ENCODE measurements at regions not wholly inside any gene's neighbourhood (a gene's known extent, or its start where the extent isn't known, plus 50 kb on each side); places are given as distances from the start of the nearest gene placed in this dataset.
"Not testable (repeated sequence)": the region's sequence is repeated elsewhere in the genome, so short reads cannot be mapped to it uniquely, and the experiment has no call there.

DNA sequence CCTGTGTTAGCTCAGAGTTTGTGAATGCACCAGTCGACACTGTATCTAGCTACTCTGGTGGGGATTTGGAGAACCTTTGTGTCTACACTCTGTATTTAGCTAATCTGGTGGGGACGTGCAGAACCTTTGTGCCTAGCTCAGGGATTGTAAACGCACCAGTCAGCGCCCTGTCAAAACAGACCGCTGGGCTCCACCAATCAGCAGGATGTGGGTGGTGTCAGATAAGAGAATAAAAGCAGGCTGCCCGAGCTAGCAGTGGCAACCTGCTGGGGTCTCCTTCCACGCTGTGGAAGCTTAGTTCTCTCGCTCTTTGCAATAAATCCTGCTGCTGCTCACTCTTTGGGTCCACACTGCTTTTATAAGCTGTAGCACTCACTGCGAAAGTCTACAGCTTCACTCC, 324.2 kb downstream of the RAD51AP2 start:
- no peak for DNase-seq (ENCODE audit: low spot score)

DNA sequence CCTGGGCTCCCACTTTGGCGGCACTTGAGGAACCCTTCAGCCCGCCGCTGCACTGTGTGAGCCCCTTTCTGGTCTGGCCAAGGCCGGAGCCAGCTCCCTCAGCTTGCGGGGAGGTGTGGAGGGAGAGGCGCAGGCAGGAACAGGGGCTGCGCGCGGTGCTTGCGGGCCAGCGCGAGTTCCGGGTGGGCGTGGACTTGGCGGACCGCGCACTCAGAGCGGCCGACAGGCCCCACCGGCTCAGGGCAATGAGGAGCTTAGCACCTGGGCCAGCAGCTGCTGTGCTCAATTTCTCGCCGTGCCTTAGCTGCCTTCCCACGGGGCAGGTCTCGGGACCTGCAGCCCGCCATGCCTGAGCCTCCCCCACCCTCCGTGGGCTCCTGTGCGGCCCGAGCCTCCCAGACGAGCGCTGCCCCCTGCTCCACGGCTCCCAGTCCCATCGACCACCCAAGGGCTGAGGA, 324.8 kb downstream of the RAD51AP2 start:
- DNase-seq (ENCODE audit: low spot score) = not testable (repeated sequence)

GRCh38 chr2:17191223-17191622, 327.0 kb downstream of the RAD51AP2 start:
- no peak for DNase-seq (ENCODE audit: low spot score)

GRCh38 chr2:17190527-17190926, 327.7 kb downstream of the RAD51AP2 start:
- DNase-seq (ENCODE audit: low spot score) = no peak

DNA sequence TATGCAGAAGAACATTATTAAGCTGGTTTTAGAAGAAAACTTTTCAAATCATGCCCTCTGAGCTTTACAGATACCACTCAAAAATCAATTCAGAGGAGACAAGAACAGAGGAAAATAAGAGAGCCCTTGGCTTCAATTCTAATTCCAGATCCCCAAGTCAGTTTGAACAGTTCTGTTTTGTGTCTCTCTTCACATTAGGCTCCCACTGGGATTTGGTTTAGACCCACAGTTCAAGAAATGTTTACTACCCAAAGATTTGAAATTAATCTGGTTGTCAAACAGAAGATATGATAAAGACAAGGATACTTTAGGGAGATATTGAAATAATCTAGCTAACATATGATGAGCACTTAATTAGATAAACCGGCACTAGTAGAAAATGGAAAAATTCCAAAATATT, 329.5 kb downstream of the RAD51AP2 start:
- DNase-seq (ENCODE audit: low spot score) = no peak

- no peak for DNase-seq (ENCODE audit: low spot score)
Measured at GRCh38 chr2:17184512-17184911, 333.7 kb downstream of the RAD51AP2 start.

DNA sequence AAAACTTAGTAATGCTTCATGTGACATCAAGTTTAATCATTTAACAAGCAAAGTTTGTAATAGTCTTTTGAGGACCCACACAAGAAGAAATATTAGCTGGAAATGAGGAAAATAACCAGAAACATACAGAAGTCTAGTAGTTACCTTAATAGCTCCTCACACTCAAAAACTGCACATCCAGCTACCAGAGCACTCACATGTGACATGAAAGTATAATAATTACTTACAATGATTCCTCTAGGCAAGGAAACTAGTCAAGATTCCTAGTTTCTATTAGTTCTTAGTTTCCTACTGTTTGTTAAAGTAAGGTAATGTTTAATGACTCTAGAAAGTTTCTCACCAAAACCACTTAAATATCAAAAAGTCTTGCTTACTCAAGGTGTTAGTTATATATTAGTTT, 335.8 kb downstream of the RAD51AP2 start:
- no peak for DNase-seq (ENCODE audit: low spot score)

- no peak for DNase-seq (ENCODE audit: low spot score)
Measured at GRCh38 chr2:17181051-17181752, 337.0 kb downstream of the RAD51AP2 start.

DNA sequence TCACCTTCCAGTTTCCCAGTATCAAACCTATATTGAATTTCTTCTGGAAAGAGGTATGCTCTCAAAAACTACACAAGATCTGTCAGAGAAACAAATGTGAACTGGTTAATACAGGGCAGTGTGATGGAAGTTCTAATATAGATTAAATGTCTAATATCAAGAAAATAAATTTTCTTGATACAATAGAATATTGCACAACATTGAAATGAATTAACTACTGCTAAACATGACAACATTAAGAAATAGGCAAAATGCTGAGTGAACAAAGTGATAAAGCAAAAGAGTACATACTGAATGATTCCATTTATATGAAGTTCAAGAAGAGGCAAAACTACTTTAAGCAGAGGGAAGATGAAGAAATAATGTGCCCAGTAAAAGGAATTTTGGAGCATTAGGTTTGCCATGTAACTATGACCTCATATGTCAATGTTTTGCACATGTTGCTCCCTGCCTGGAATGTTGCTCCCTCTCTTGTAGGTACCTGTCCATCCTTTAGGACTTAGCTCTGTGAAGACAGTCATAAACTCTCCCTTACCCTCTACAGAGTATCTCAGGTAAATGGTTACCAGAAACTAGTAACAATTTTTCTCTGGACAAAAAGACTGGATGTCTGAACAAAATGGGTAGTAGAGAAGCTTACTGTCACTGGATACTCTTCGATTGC, 339.0 kb downstream of the RAD51AP2 start:
- no peak for DNase-seq (ENCODE audit: low spot score)

- no peak for DNase-seq (ENCODE audit: low spot score)
Measured at GRCh38 chr2:17177088-17177487, 341.2 kb downstream of the RAD51AP2 start.

DNA sequence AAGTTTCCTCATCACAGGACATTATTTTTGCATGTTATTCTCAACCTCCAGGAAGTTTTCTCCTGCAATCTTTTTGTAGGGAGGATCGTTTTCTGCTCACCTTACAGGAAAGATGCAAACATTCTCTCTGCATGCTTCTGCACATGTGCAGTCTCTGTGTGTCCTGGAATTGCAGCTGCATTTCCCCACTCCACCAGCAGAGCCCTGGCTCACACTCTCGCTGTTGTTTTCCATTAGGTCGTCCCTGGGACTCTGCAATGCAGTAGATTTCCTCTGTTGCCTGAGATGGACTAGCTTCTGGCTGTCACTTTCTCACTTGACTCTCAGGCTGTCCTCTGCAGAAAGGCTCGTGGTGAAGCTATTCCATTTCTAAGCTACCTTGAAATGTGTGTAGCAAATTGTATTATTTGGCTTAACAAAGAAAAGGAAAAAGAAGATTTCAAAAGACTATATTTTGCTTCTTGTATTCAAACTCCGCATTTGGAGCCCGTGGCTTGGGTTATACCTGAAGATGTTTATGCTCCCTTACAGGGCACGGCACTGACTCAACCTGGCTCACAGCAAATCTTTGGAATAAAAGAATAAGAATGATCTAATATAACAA, 346.7 kb downstream of the RAD51AP2 start:
- peak; percentile 56 for DNase-seq (ENCODE audit: low spot score)

DNA sequence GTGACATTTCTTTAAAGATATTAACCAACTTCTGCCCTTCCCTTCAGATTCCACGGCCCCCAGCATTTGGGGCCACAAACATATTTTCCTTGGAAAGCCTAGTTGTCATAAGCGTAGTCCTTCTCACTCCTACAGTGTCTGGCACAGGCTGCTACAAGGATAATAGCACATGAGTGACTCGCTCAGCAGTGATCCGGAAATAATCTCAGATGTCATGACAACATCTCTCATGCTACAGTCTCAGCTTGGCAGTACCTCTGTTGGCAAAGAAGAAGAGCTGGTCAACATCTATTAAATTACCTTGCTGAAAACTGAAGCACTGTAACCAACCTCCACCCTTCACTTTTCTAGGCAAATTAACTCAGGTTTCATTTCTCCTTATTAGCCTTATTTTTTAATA, 351.7 kb downstream of the RAD51AP2 start:
- peak; percentile 22 for DNase-seq (ENCODE audit: low spot score)

- no peak for DNase-seq (ENCODE audit: low spot score)
Measured at GRCh38 chr2:17164550-17164949, 353.7 kb downstream of the RAD51AP2 start.

GRCh38 chr2:17163638-17164037, 354.6 kb downstream of the RAD51AP2 start:
- no peak for DNase-seq (ENCODE audit: low spot score)

DNA sequence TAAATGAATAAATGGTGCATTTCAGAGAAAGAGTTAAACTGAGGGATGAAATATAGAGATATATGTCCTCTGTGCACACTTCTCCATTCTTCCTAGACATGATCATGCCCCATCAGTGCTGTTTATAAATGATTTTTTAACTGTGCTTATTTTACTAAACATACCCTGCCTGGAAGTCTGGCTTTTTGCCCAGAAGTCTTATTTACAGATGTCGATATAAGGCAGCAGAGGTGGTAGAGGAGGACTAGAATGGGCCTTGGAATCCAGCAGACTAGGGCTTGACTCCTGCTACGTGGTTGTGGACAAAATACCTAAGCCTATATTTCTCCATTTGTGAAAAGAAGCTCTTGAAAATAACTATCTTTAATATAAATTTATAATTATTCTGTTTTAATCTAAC, 355.5 kb downstream of the RAD51AP2 start:
- no peak for DNase-seq (ENCODE audit: low spot score)

DNA sequence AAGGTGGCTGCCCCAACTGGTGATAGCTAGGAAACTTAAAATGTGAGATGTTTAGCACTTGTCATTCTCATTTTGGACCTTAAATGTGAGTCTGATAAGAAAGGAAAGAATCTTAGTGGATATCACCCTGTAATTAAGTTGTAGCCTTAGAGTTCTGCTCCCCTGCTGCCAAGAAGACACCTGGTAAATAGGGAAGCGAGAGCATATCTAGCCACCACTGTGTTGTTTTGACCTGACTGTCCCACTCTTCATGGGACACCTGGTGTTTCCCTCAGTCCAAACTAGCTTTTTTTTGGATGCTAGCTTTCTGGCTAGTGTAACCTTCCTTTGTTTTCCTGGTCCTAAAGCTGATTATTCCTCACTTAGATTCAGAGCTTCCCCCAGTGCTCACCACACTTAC, 357.6 kb downstream of the RAD51AP2 start:
- no peak for DNase-seq (ENCODE audit: low spot score)

- no peak for DNase-seq (ENCODE audit: low spot score)
Measured at GRCh38 chr2:17156086-17156485, 362.2 kb downstream of the RAD51AP2 start.

DNA sequence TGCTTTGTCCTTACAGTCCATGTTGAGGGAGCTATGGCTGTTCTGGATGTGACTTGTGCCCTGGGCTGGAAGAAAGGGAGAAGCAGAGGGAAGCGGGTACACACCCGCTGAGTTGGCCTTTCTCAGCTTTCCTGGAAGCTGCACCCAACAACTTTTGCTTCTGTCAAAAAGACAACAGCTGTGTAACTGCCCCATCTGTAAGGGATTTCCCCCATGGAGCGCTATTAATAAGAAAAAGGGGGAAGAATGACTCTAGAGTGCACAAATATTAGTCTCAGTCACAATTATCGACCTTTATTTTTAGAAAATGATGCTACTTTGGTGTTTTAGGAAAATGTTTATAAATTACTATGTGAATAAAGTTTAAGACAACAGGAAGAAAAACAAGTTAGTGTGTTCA, 368.3 kb downstream of the RAD51AP2 start:
- DNase-seq (ENCODE audit: low spot score) = no peak

DNA sequence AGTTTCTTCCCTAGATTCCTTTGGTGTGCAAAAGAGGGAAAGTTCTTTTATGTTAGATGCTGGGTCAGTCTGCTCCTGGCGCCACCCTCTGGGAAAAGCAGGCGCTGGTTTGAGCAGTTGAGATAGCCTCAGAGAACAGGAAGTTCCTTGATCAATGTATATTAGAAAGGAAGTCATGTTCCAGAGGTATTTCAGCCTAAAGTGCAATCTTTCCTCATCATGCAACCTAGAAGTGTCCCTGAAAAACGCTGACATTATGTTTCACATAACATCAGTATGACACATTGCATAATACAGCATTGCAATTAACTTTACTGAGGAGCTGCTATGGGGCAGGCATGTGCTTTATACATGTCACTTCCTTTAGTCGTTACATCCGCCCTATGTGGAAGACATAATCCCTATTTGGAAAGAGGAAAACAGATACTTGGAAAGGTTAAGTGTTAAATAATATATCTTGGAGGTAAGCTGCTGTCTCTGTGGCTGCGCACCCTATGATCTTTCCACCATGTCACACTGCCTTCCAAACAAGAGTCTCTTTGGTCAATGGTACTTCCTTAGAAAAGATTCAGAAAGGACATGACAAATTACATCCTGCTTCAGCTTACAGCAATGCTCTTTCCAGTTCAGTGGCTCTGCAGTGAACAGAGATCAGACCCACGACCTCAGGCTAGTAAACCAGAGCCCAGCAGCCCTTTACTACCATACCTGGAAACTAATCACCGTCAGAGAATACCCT, 369.7 kb downstream of the RAD51AP2 start:
- peak; percentile 14 for DNase-seq (ENCODE audit: low spot score)

DNA sequence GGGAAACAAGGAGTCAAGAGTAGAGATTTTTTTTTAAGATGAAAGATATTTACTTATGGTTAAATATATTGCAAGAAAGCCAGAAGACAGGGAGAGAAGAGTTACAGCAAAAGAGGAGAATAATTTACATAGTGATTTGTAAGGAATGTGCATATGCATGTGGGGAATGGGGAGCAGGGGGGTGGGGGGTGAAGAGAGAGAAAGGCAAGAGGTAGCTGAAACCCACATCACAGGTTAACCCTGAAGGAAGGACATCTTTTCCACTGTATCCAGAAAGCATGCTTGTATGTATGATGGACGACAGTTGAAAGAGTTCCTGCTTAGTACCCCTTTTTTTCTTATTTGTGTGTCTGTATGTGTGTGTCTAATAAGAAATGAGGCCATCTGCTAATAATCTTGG, 371.9 kb downstream of the RAD51AP2 start:
- DNase-seq (ENCODE audit: low spot score) = no peak

DNA sequence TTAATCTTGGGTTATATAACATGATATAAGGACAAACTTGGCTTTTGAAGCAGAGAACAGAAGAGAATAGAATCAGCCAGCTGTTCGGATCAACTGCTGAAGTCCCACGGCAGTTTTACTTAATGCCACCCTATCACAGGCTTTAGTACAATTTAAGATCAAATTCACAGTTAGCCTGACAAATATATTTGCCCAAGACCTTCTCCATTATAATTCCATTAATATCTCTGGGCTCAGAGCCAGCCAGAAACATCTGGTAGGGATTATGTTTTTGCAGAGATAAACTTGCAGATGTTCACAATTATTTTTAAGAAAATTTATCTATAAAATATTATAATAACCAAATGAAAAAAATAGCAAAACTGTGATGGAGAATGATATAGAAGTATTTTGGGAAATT, 381.4 kb downstream of the RAD51AP2 start:
- DNase-seq (ENCODE audit: low spot score) = no peak

- no peak for DNase-seq (ENCODE audit: low spot score)
Measured at GRCh38 chr2:17136231-17136630, 382.0 kb downstream of the RAD51AP2 start.

DNA sequence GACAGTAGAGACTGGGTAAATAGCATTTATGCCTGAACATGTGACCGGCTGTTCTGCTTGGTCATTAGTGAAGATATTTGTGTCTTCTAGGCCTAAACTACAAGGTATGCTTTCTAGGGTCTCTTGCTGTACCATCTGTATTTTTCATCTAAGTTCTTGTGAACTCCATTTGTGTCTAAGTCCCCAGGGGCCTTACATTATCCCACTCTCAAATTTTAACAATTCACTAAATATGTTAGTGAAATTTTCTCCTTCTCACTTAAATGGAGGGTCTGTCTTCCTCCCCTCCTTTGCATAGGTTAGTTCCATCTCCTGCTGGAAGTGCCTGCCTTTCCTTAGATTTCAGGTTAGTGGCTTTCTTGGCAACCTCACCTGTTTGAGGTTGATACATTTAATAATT, 382.6 kb downstream of the RAD51AP2 start:
- DNase-seq (ENCODE audit: low spot score) = no peak
